ENCODE measurements at regions not wholly inside any gene's neighbourhood (a gene's known extent, or its start where the extent isn't known, plus 50 kb on each side); places are given as distances from the start of the nearest gene placed in this dataset.

DNA sequence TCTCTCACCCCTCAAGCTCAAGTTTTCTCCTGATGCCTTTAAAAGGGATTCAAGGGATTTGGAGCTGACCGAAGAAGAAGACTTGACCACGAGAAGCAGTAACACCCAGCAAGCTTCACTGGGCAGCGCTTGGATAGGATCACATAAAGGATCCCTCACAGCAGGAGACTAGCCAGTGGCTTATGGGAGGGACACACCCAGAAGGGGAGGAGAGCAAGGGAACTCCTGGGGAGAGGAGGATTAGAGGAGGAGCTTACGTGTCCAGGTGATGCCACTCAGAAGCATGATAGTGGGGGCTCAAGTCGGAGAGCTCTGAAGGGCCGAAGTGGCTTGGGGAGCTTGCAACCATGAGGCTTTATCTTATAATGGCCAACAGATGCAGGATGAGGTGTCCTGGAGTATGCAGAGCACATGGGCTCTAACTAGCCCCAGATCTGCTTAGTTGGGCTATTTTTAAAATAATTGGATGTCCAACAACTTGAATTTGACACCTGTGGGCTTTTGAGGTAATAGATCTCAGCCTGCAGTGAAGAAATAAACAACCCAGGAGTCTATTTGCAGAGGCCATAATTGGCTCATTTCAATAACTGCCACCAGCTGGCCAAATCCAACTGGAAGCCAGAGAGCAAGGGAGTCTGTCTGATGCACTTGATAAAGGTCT lies 137.9 kb upstream of the EXOC2 start:
- Mint-ChIP-seq H3K27ac (no peak overlapping the region), H3K4me1 (no peaks in the 10 kb centered on the region), H3K27me3 (ENCODE audit: low read depth in 3 of 3) (peaks cover 7 to 12% (median 8%) of the 10 kb centered on the region in 3 donors), H3K4me3 (no peak overlapping the region), H3K36me3 (peaks cover 0 to 9% (median 4%) of the 10 kb centered on the region in 3 donors), H3K9me3 (peaks cover 5 to 20% (median 9%) of the 10 kb centered on the region in 6 donors)
- no peak for DNase-seq

DNA sequence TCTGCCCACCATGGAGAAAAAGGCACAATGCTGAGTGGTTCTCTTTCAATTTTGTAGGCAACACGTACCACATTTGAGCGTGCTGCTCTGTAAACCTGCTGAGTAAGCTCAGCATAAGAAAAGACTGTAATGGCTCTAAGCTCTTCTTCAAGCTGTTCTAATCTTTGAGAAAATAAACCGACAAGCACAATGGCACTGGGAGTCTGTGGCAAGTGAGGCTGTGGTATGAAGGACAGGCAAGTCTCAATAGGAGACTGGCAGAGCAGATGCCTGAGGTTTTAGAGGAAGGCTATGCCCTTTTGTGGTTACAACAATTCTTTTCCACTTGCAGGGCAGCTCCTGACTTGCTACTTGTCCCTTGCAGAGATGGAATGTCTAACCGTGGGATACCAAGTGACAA lies 136.7 kb upstream of the EXOC2 start:
- Mint-ChIP-seq H3K4me3 (no peak overlapping the region), H3K36me3 (peaks cover 0 to 9% (median 4%) of the 10 kb centered on the region in 3 donors), H3K4me1 (no peaks in the 10 kb centered on the region), H3K9me3 (peaks cover 8 to 28% (median 10%) of the 10 kb centered on the region in 6 donors), H3K27me3 (ENCODE audit: low read depth in 3 of 3) (peaks cover 7 to 17% (median 9%) of the 10 kb centered on the region in 3 donors), H3K27ac (no peak overlapping the region)
- DNase-seq = no peak

DNA sequence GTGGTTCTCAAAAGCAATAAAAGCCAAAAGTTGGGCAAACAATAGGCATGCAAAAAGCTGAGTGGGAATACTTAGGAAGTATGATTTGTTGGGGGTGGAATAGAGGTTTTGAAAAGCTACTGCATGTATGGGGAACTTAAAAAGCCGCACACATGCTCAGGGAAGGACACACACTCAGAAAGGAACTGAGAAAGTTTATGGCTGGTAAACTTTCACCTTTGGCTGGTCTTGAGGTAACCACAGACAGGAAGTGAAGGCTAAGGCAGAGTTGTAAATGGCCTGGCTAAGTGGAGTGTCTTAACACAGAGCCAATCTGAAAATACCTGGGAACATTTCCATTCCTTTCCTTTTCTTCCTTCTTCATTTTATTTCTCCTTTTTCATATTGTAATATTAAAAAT lies 134.5 kb upstream of the EXOC2 start:
- Mint-ChIP-seq H3K27me3 (ENCODE audit: low read depth in 3 of 3) (peaks cover 6 to 25% (median 7%) of the 10 kb centered on the region in 3 donors), H3K9me3 (peaks cover 7 to 21% (median 9%) of the 10 kb centered on the region in 6 donors), H3K27ac (no peak overlapping the region), H3K36me3 (peaks cover 0 to 5% (median 4%) of the 10 kb centered on the region in 3 donors), H3K4me3 (no peak overlapping the region), H3K4me1 (no peaks in the 10 kb centered on the region)
- no peak for DNase-seq

DNA sequence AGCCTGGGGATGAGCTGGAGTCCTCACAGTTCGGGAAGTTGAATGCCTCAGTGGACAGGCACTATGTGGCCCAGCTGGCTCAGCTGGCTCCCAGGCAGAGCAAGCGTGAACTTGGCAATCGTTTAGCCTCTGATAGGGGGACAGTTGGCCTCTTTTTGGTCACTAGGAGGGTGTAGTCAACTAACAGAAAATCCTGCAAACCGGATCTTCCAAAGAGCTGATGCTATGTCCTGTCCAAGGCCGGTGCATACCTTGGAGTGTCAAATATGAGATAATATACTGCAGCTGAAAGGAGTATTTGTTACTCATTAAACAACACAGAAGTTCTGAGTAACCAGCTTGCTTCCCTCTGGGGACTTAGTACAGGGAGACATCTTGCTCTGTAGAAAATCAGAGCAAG lies 126.2 kb upstream of the EXOC2 start:
- Mint-ChIP-seq H3K4me1 (peaks cover 2 to 6% of the 10 kb centered on the region in 2 donors), H3K36me3 (no peaks in the 10 kb centered on the region), H3K4me3 (no peak overlapping the region), H3K27me3 (ENCODE audit: low read depth in 3 of 3) (peaks cover 0 to 9% (median 7%) of the 10 kb centered on the region in 3 donors), H3K27ac (no peak overlapping the region), H3K9me3 (no peaks in the 10 kb centered on the region)
- DNase-seq = no peak

DNA sequence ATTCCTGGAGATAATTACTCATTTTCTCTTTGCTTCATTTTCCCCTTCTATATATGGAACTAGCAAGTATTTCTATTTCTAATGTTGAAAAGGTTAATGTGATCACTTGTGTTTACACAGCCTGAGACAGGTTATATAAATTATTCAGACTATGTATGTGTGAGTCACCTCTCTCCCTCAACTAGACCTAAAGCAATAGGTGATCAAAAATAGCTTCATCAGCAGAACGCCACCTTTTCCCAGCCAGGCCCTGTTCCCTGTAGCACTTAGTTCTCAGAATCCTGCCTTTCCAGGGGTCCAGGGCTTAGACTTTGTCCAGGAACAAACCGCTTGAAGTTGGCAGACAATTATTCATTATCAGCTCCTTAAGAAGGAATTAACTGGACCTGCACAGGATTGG lies 125.3 kb upstream of the EXOC2 start:
- Mint-ChIP-seq H3K4me3 (no peak overlapping the region), H3K4me1 (peaks cover 2 to 6% of the 10 kb centered on the region in 2 donors), H3K27ac (no peak overlapping the region), H3K9me3 (no peaks in the 10 kb centered on the region), H3K36me3 (no peaks in the 10 kb centered on the region), H3K27me3 (ENCODE audit: low read depth in 3 of 3) (peaks cover 0 to 7% (median 6%) of the 10 kb centered on the region in 3 donors)
- no peak for DNase-seq

DNA sequence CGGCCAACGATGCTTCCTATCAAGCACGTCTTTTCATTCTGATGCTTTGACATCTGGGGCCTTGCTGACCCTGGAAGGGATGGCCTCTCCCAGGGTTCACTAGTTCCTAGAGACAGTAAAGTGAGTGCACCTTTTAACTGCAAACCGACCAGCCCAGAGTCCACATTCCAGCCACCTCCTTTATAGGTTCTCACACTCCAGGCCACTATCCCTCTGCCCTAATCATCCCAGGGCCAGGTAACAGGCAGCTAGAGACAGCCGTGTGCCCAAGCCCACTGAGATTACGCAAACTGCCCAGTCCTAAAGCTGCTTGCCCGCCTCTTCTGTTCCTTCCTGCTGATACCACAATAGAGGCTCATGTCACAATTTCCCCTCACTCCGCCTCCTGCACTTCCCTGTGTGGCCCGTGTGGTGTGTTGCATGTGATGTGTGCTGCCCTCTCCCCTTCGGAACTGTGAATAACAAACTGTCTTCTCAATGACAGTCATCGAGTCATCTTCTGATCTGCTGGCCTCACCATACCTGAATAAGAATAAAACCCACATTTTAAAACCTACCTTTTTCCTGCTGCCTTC lies 123.7 kb upstream of the EXOC2 start:
- Mint-ChIP-seq H3K4me1 (peaks cover 2 to 6% of the 10 kb centered on the region in 2 donors), H3K9me3 (no peaks in the 10 kb centered on the region), H3K27me3 (ENCODE audit: low read depth in 3 of 3) (peaks cover 0 to 6% (median 4%) of the 10 kb centered on the region in 3 donors), H3K27ac (no peak overlapping the region), H3K4me3 (no peak overlapping the region), H3K36me3 (no peaks in the 10 kb centered on the region)
- peak in 1 of 3 donors; percentile 1 for DNase-seq

DNA sequence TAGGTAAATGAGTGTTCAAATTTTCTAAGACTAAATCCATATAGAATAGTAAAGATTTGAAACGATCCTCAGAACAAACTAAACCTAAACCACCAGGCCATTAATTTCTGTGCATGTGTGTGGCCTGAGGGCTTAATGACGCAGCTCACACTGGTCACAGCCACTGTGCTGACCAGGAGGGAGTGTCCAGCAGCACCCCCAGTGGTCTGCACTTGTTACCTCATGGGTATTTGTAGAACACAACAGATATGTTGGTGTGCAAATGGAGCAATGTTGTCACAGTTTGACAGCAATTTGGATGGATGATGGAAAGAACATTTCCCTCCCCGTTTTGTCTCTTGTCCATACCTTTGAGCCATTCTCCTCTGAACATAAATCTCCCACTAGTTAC lies 122.4 kb upstream of the EXOC2 start:
- DNase-seq = no peak
- peaks cover 0 to 6% (median 3%) of the 10 kb centered on the region in 3 donors for H3K27me3 Mint-ChIP-seq (ENCODE audit: low read depth in 3 of 3)
- H3K4me1 Mint-ChIP-seq = peaks cover 2 to 6% of the 10 kb centered on the region in 2 donors
- H3K4me3 Mint-ChIP-seq = no peak overlapping the region
- no peak overlapping the region for H3K27ac Mint-ChIP-seq
- no peaks in the 10 kb centered on the region for H3K36me3 Mint-ChIP-seq
- H3K9me3 Mint-ChIP-seq = no peaks in the 10 kb centered on the region

DNA sequence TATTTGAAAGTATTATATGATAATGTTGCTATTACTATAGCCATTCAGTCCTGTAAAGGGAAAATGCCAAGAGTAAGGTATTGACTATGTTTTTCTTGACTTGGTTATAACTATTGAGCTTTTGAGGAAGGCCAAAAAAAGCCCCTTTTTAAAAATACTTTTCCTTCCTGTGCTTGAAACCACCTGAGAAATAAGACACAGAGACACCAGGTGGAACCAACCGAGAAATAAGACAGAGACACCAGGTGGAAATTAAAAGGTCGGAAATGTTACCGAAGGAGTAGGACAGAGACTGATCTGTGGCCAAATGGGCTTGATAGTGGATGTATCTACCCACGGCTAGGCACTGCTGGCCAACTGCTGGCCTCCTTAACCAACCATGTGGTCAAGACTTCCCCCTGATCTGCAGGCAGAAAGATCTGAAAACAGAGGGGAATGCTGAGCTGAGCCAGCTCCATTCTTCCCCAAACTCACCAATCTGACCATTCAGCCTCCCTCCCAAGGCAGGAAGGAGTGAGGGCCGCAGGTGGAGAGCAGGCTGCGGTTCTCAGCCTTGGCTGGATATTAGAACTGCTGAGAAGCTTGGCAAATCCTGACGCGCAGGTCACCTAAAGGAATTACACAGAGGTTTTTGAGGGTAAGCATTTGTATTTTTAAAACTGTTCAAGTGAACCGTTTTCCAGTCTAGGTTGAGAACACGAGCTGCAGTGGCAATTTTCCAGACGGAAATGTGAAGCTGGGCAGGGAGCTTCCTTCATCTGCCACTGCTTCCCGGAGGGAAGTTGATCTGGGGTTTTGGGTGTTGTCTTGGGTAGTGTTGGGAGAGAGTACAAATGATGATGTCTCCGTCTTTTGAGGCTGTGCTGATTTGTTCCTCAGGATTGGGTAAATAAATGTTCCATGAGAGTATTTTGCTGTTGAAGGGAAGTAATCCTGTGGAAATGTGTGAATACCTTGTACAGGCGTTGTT lies 121.7 kb upstream of the EXOC2 start:
- DNase-seq = no peak
- no peaks in the 10 kb centered on the region for H3K9me3 Mint-ChIP-seq
- no peaks in the 10 kb centered on the region for H3K36me3 Mint-ChIP-seq
- H3K27ac Mint-ChIP-seq = no peak overlapping the region
- peaks cover 2 to 6% of the 10 kb centered on the region in 2 donors for H3K4me1 Mint-ChIP-seq
- H3K27me3 Mint-ChIP-seq (ENCODE audit: low read depth in 3 of 3) = peaks cover 0 to 4% (median 2%) of the 10 kb centered on the region in 3 donors
- no peak overlapping the region for H3K4me3 Mint-ChIP-seq

DNA sequence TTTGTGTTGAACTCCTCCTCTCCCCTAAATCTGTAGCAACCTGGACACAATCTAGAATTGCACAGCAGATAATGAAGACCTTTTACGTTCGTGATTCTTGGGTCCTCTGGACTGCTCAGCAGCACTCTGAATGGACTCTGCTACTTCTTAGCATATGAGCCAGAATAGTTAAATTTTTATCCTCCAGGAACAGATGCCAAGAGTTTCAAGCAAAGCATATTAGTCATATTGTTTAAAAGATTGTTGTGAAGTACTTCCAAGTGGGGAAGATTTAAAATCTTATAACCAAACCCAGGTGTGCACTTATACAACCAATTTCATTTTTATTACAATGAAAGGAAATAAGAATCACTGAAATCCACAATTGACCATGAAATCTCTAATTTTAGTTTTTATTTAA lies 118.9 kb upstream of the EXOC2 start:
- Mint-ChIP-seq H3K27me3 (ENCODE audit: low read depth in 3 of 3) (peaks cover 0 to 4% (median 0%) of the 10 kb centered on the region in 3 donors), H3K4me1 (peaks cover 1 to 4% of the 10 kb centered on the region in 2 donors), H3K9me3 (no peaks in the 10 kb centered on the region), H3K4me3 (no peak overlapping the region), H3K36me3 (no peaks in the 10 kb centered on the region), H3K27ac (no peak overlapping the region)
- no peak for DNase-seq

DNA sequence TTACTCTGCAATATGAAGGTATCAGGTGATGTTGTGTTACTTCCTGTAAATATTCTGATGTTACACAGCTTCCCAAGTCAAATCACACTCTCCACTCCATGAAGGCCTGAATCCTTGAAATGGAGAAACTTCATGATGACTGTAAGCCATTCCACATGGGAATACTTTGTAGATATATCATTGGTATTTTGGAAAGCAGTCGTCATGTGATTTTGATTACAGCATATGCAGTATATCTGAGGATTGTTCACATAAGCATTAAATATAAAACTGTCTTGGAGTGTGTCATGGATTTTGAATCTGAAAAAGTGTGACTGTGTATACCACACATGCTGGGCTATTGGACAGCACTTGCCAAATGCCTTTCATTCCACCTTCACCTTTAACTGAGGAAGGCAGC lies 118.3 kb upstream of the EXOC2 start:
- no peak overlapping the region for H3K4me3 Mint-ChIP-seq
- H3K4me1 Mint-ChIP-seq = no peaks in the 10 kb centered on the region
- H3K27me3 Mint-ChIP-seq (ENCODE audit: low read depth in 3 of 3) = peaks cover 0 to 4% (median 0%) of the 10 kb centered on the region in 3 donors
- no peak overlapping the region for H3K27ac Mint-ChIP-seq
- H3K9me3 Mint-ChIP-seq = no peaks in the 10 kb centered on the region
- H3K36me3 Mint-ChIP-seq = no peaks in the 10 kb centered on the region
- no peak for DNase-seq

DNA sequence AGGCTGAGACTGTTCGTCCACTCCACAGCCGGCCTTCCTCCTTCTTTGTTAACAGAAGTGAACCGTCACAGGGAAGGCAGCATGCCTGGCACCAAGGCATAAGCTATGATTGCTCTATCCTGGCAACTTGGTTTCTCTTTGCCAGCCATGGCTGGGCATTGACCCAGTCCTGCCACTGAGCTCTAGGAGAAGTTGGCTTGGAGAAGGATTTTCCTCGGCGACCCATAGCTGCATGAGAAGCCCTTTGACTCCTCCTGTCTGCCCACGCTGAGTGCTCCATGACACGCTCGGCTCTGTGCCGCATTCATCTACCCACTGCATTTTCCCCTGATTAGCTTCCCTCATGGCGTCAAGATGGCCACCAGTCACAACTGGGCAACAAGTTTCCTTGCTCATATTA lies 111.8 kb upstream of the EXOC2 start:
- no peak for DNase-seq
- peaks cover 2 to 3% (median 2%) of the 10 kb centered on the region in 3 donors for H3K27me3 Mint-ChIP-seq (ENCODE audit: low read depth in 3 of 3)
- H3K9me3 Mint-ChIP-seq = no peaks in the 10 kb centered on the region
- H3K36me3 Mint-ChIP-seq = no peaks in the 10 kb centered on the region
- no peak overlapping the region for H3K27ac Mint-ChIP-seq
- no peaks in the 10 kb centered on the region for H3K4me1 Mint-ChIP-seq
- no peak overlapping the region for H3K4me3 Mint-ChIP-seq

DNA sequence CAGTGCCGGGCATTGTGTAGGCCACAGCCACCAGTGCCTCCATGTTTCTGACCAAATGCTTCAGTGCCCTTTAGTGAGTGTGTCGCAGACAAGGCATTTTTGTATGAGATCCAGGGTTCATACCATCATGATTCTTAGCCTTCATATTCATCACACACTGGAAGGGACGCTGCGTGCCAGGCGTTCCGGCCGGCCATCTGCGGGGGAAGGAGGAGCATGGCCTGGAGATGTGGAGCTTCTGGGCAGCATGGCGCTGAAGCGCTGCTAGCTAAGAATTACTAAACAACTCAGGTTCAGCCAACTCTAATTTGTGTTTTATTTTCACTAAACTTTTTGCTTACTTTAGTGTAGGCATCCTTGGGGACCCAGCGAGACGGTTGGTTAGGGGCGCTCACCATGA lies 111.4 kb upstream of the EXOC2 start:
- no peak overlapping the region for H3K27ac Mint-ChIP-seq

DNA sequence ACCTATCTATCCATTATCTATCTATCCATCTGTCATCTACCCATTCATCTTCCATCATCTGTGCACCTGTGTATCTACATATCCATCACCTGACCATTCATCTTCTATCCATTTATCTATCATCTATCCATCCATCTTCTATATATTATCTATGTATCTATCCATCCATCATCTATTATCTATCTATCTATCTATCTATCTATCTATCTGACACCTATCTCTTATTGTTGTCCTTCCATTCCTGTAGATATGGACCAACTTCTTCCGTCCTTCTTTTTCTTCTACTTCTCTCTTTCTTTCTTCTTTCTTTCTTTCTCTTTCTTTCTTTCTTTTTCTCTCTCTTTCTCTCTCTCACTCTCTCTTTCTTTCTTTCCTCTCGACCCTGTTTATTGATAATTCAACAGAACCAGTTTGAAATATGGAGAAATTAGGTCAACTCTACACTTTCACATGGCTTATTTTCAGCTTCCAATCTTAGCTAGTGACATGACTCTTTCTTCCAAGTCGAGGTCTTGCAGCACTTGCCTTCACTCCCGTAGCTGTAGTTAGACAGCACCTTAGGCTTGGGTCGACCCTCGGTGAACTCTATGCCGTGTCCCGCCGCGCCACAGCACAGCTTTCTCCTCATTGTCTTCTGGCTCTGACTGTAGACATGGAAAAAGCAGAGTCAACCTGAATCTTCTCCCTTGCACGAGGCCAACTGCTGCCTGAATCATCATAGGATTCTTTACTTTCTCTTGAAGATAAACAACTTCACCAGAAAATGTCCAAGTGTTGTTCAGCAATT lies 110.4 kb upstream of the EXOC2 start:
- Mint-ChIP-seq H3K9me3 (no peaks in the 10 kb centered on the region), H3K4me3 (no peak overlapping the region), H3K27ac (no peak overlapping the region), H3K4me1 (no peaks in the 10 kb centered on the region), H3K27me3 (ENCODE audit: low read depth in 3 of 3) (peaks cover 2 to 3% (median 2%) of the 10 kb centered on the region in 3 donors), H3K36me3 (no peaks in the 10 kb centered on the region)
- no peak for DNase-seq

More for the DNA sequence above, 111.4 kb upstream of the EXOC2 start:
- Mint-ChIP-seq H3K4me1 (no peaks in the 10 kb centered on the region), H3K27me3 (ENCODE audit: low read depth in 3 of 3) (peaks cover 2 to 3% (median 2%) of the 10 kb centered on the region in 3 donors), H3K9me3 (no peaks in the 10 kb centered on the region), H3K36me3 (no peaks in the 10 kb centered on the region), H3K4me3 (no peak overlapping the region)
- DNase-seq = no peak

All from immature natural killer cell (primary cell).